HL-60 (cell line): ENCODE measurements at regions not wholly inside any gene's neighbourhood (a gene's known extent, or its start where the extent isn't known, plus 50 kb on each side); places are given as distances from the start of the nearest gene placed in this dataset.

ENCODE experiments used
- POLR2AphosphoS5 ChIP-seq: IDR thresholded peaks from 2 replicates; pipeline ENCODE4 v1.6.1; 2012; ENCODE audit warnings: low read depth
- SPI1 ChIP-seq: IDR thresholded peaks from 2 replicates; pipeline ENCODE4 v1.6.1; 2012; ENCODE audit warnings: low read depth, mild to moderate bottlenecking, borderline replicate concordance
- TF ChIP-seq, protein P1 (sequence below): IDR thresholded peaks from one replicate; pipeline ENCODE4 v1.5.1; 2011; ENCODE audit warnings: low read length, control low read depth, inconsistent platforms; ENCODE audit not compliant: insufficient read depth

DNA sequence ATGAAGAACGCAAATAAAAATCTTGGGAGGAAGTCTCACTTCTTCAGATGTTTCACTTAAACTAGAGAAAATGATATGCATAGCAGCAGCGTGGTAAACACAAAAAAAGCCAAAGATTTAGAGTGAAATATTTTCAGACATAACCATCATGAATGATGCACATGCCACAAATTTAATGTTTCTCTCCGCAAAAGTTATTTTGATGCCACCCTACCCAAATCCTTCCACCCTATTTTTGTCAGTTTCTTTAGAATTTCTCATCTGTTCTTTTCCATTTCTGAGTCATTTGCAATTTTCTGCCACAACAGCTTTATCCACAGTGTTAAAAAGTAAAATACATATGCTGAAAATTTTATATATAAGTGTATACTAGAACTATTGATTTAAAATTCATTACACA is 1663.7 kb upstream of the ADGRL3 start:
- TF ChIP-seq, protein P1, sequence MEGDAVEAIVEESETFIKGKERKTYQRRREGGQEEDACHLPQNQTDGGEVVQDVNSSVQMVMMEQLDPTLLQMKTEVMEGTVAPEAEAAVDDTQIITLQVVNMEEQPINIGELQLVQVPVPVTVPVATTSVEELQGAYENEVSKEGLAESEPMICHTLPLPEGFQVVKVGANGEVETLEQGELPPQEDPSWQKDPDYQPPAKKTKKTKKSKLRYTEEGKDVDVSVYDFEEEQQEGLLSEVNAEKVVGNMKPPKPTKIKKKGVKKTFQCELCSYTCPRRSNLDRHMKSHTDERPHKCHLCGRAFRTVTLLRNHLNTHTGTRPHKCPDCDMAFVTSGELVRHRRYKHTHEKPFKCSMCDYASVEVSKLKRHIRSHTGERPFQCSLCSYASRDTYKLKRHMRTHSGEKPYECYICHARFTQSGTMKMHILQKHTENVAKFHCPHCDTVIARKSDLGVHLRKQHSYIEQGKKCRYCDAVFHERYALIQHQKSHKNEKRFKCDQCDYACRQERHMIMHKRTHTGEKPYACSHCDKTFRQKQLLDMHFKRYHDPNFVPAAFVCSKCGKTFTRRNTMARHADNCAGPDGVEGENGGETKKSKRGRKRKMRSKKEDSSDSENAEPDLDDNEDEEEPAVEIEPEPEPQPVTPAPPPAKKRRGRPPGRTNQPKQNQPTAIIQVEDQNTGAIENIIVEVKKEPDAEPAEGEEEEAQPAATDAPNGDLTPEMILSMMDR = no peak
- TF ChIP-seq POLR2AphosphoS5 (no peak), SPI1 (no peak)
